AG09309 (cell line): ENCODE measurements at regions not wholly inside any gene's neighbourhood (a gene's known extent, or its start where the extent isn't known, plus 50 kb on each side); places are given as distances from the start of the nearest gene placed in this dataset.

Experiments
- DNase-seq: peaks from one replicate; pipeline ENCODE4 v3.0.0-alpha.2; 2010; ENCODE audit warnings: low read depth
- H3K4me3 ChIP-seq: 2 replicates; pipeline ENCODE4 v1.5.1; 2011; ENCODE audit warnings: mild to moderate bottlenecking, low read depth, low read length, moderate library complexity; ENCODE audit not compliant: control insufficient read depth
- TF ChIP-seq, protein P1 (sequence below): IDR thresholded peaks from 2 replicates; pipeline ENCODE4 v1.5.1; 2011; ENCODE audit warnings: mild to moderate bottlenecking, low read depth, low read length, inconsistent platforms; ENCODE audit not compliant: insufficient read depth, control insufficient read depth; ENCODE audit errors: missing control alignments

- no peak for DNase-seq
- TF ChIP-seq, protein P1, sequence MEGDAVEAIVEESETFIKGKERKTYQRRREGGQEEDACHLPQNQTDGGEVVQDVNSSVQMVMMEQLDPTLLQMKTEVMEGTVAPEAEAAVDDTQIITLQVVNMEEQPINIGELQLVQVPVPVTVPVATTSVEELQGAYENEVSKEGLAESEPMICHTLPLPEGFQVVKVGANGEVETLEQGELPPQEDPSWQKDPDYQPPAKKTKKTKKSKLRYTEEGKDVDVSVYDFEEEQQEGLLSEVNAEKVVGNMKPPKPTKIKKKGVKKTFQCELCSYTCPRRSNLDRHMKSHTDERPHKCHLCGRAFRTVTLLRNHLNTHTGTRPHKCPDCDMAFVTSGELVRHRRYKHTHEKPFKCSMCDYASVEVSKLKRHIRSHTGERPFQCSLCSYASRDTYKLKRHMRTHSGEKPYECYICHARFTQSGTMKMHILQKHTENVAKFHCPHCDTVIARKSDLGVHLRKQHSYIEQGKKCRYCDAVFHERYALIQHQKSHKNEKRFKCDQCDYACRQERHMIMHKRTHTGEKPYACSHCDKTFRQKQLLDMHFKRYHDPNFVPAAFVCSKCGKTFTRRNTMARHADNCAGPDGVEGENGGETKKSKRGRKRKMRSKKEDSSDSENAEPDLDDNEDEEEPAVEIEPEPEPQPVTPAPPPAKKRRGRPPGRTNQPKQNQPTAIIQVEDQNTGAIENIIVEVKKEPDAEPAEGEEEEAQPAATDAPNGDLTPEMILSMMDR, result no peak
- H3K4me3 ChIP-seq, result no peak overlapping the region
These were observed 337.2 kb upstream of the NAV3 start for GRCh38 chr12:77493302-77494168.

GRCh38 chr12:77492536-77492935, 338.2 kb upstream of the NAV3 start:
- no peak overlapping the region for H3K4me3 ChIP-seq
- no peak for DNase-seq
- TF ChIP-seq, protein P1, result no peak

DNA sequence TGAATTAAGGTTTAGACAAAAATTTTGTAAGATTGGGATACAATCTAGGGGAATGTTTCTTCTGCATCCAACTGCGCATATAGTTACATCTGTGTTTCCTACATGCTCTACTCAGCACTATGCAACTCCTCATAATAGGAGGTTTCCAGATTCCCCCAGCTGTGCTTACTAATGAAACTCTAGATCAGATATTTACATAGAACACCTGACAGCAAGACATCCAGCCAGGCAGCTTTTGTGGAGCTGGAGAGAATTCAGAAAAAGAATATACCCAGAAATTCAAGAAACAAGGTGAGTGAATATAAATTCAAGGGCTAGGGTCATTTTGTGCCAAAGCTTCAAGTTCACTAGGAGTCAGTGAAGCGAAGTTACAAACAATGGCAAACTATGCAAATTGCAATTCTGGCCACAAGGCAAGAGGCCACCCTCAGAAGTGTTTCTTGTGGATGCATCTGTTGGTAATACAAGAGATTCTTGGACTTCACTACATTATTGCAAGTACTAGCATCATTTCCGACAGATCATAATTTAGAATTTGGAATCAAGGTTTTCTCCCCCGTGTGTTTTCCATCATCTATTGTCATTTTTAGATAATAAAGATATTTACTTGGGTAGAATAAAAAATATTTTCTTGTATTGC, 341.2 kb upstream of the NAV3 start:
- no peak for DNase-seq
- TF ChIP-seq, protein P1, result no peak
- no peak overlapping the region for H3K4me3 ChIP-seq

GRCh38 chr12:77488041-77488620, 342.6 kb upstream of the NAV3 start:
- H3K4me3 ChIP-seq, result no peak overlapping the region
- TF ChIP-seq, protein P1, result no peak
- peak; percentile 73 for DNase-seq

GRCh38 chr12:77486872-77487271, 343.8 kb upstream of the NAV3 start:
- TF ChIP-seq, protein P1, result no peak
- DNase-seq, result no peak
- H3K4me3 ChIP-seq, result no peak overlapping the region

GRCh38 chr12:77485961-77486854, 344.5 kb upstream of the NAV3 start:
- TF ChIP-seq, protein P1, result no peak
- no peak for DNase-seq
- H3K4me3 ChIP-seq, result no peak overlapping the region
